ENCODE measurements at regions not wholly inside any gene's neighbourhood (a gene's known extent, or its start where the extent isn't known, plus 50 kb on each side); places are given as distances from the start of the nearest gene placed in this dataset.

DNA sequence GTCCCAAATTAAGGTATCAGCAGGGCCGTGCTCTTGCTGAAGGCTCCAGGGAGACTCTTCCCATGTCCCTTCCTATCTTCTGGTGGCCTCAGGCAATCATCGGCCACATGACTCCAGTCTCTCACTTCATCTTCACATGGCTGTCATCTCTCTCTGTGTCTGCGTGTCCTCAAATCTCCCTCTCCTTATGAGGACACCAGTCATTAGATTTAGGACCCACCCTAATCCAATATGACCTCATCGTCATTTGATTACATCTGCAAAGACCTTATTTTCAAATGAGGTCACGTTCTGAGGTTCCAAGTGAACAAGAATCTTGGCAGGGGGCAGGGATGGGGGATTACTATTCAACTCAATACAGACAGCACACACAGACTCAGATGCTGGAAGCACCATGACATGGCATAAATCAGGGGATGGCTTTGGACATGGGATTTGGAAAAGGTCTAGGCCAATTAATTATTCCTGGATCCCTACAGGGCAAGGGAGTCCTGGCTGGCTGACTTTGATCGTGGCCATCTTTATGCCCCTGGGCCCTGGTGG lies 210.0 kb upstream of the SKOR2 start:
- no peak for TF ChIP-seq EZH2 (IDR thresholded peaks at IDR 0.05; ENCODE audit: borderline replicate concordance, low read length)
- TF ChIP-seq, protein P1, sequence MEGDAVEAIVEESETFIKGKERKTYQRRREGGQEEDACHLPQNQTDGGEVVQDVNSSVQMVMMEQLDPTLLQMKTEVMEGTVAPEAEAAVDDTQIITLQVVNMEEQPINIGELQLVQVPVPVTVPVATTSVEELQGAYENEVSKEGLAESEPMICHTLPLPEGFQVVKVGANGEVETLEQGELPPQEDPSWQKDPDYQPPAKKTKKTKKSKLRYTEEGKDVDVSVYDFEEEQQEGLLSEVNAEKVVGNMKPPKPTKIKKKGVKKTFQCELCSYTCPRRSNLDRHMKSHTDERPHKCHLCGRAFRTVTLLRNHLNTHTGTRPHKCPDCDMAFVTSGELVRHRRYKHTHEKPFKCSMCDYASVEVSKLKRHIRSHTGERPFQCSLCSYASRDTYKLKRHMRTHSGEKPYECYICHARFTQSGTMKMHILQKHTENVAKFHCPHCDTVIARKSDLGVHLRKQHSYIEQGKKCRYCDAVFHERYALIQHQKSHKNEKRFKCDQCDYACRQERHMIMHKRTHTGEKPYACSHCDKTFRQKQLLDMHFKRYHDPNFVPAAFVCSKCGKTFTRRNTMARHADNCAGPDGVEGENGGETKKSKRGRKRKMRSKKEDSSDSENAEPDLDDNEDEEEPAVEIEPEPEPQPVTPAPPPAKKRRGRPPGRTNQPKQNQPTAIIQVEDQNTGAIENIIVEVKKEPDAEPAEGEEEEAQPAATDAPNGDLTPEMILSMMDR (IDR thresholded peaks at IDR 0.05; ENCODE audit: low read length): no peak

All from OCI-LY1 (cell line).